ENCODE measurements at regions not wholly inside any gene's neighbourhood (a gene's known extent, or its start where the extent isn't known, plus 50 kb on each side); places are given as distances from the start of the nearest gene placed in this dataset.
A peak's percentile ranks its signal among the peaks of the same experiment; 100 is the strongest.

DNA sequence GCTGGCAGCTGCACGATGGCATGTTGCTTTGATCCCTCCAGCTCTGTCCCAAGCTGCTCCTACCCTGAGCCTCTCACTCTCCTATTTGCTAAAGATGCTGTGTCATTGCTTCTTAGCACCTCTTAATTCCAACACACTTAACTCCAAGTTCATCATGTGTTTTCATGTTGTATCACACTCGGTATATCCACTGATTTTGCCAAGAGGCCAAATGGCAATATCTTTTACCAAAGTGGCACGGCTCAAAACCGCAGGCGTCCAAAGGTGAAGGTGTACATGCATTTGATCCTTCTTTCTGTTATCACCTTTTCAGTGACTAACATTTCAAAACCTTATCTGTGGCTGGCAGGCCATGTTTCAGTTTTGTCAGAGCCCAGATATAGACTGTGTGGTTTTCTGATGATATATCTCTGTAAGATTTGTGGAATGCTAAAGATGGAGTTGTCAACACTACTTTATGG, 217.0 kb downstream of the TBX18 start (continued):
- TF ChIP-seq TBP (optimal IDR thresholded peaks at IDR 0.05; ENCODE audit: low read depth, low read length) (no peak), SMAD1 (IDR thresholded peaks at IDR 0.05; ENCODE audit: low read depth, low read length, partially characterized antibody) (peak; percentile 76), FOXP1 (CRISPR knock-in tag; IDR thresholded peaks at IDR 0.05) (no peak), KHSRP (IDR thresholded peaks at IDR 0.05) (peak; percentile 81; the same call in 1 of the 2 replicates), FOXK2 (conservative IDR thresholded peaks at IDR 0.05 in 1 of 2, IDR thresholded peaks at IDR 0.05 in 1 of 2; ENCODE audit: low read depth in 2 of 2) (peak; percentile 26 to 53; a peak in 1 of 4 replicates), FOSL1 (tag; conservative IDR thresholded peaks at IDR 0.05) (peak; percentile 99), LCOR (CRISPR knock-in tag; IDR thresholded peaks at IDR 0.05) (no peak), ZC3H8 (IDR thresholded peaks at IDR 0.05) (no peak), SMARCC2 (IDR thresholded peaks at IDR 0.05; ENCODE audit: low read depth) (peak; percentile 96), JUNB (CRISPR knock-in tag; conservative IDR thresholded peaks at IDR 0.05) (peak; percentile 35; the same call in 1 of the 2 replicates), TCF7 (IDR thresholded peaks at IDR 0.05; ENCODE audit: borderline replicate concordance) (0 out of 2 replicates have a peak, but pooled peaks have one; percentile 53), NFIC (IDR thresholded peaks at IDR 0.05) (peak; percentile 73), C11orf30 (IDR thresholded peaks at IDR 0.05; ENCODE audit: low read depth) (peak; percentile 85), RUNX1 (IDR thresholded peaks at IDR 0.05; ENCODE audit: low read depth) (peak; percentile 53; the same call in 1 of the 2 replicates), PTRF (tag; IDR thresholded peaks at IDR 0.05) (no peak), PHTF2 (CRISPR knock-in tag; IDR thresholded peaks at IDR 0.05) (no peak), MEIS2 (IDR thresholded peaks at IDR 0.05; ENCODE audit: partially characterized antibody) (peak; percentile 99), ZNF77 (CRISPR knock-in tag; IDR thresholded peaks at IDR 0.05) (no peak), PHB2 (IDR thresholded peaks at IDR 0.05; ENCODE audit: low read depth) (peak; percentile 58; the same call in 1 of the 2 replicates), MTA3 (IDR thresholded peaks at IDR 0.05; ENCODE audit: borderline replicate concordance) (peak; percentile 60; the same call in 1 of the 2 replicates), FOXJ2 (tag; IDR thresholded peaks at IDR 0.05) (peak; percentile 92), DMBX1 (CRISPR knock-in tag; IDR thresholded peaks at IDR 0.05; ENCODE audit: borderline replicate concordance) (peak; percentile 89; the same call in 1 of the 2 replicates)
- TF ChIP-seq, protein P1, sequence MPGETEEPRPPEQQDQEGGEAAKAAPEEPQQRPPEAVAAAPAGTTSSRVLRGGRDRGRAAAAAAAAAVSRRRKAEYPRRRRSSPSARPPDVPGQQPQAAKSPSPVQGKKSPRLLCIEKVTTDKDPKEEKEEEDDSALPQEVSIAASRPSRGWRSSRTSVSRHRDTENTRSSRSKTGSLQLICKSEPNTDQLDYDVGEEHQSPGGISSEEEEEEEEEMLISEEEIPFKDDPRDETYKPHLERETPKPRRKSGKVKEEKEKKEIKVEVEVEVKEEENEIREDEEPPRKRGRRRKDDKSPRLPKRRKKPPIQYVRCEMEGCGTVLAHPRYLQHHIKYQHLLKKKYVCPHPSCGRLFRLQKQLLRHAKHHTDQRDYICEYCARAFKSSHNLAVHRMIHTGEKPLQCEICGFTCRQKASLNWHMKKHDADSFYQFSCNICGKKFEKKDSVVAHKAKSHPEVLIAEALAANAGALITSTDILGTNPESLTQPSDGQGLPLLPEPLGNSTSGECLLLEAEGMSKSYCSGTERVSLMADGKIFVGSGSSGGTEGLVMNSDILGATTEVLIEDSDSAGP (CRISPR knock-in tag; IDR thresholded peaks at IDR 0.05) = no peak
- TF ChIP-seq, protein P2, sequence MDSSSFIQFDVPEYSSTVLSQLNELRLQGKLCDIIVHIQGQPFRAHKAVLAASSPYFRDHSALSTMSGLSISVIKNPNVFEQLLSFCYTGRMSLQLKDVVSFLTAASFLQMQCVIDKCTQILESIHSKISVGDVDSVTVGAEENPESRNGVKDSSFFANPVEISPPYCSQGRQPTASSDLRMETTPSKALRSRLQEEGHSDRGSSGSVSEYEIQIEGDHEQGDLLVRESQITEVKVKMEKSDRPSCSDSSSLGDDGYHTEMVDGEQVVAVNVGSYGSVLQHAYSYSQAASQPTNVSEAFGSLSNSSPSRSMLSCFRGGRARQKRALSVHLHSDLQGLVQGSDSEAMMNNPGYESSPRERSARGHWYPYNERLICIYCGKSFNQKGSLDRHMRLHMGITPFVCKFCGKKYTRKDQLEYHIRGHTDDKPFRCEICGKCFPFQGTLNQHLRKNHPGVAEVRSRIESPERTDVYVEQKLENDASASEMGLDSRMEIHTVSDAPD (CRISPR knock-in tag; IDR thresholded peaks at IDR 0.05) = peak; percentile 98
- TF ChIP-seq, protein P3, sequence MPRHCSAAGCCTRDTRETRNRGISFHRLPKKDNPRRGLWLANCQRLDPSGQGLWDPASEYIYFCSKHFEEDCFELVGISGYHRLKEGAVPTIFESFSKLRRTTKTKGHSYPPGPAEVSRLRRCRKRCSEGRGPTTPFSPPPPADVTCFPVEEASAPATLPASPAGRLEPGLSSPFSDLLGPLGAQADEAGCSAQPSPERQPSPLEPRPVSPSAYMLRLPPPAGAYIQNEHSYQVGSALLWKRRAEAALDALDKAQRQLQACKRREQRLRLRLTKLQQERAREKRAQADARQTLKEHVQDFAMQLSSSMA (CRISPR knock-in tag; IDR thresholded peaks at IDR 0.05) = no peak
- TF ChIP-seq, protein P4, sequence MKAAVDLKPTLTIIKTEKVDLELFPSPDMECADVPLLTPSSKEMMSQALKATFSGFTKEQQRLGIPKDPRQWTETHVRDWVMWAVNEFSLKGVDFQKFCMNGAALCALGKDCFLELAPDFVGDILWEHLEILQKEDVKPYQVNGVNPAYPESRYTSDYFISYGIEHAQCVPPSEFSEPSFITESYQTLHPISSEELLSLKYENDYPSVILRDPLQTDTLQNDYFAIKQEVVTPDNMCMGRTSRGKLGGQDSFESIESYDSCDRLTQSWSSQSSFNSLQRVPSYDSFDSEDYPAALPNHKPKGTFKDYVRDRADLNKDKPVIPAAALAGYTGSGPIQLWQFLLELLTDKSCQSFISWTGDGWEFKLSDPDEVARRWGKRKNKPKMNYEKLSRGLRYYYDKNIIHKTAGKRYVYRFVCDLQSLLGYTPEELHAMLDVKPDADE (conservative IDR thresholded peaks at IDR 0.05; ENCODE audit: control insufficient read depth, low read depth, low read length) = no peak
- TF ChIP-seq, protein P5, sequence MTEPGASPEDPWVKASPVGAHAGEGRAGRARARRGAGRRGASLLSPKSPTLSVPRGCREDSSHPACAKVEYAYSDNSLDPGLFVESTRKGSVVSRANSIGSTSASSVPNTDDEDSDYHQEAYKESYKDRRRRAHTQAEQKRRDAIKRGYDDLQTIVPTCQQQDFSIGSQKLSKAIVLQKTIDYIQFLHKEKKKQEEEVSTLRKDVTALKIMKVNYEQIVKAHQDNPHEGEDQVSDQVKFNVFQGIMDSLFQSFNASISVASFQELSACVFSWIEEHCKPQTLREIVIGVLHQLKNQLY (CRISPR knock-in tag; conservative IDR thresholded peaks at IDR 0.05) = no peak

All from K562 (cell line).